ENCODE measurements at regions not wholly inside any gene's neighbourhood (a gene's known extent, or its start where the extent isn't known, plus 50 kb on each side); places are given as distances from the start of the nearest gene placed in this dataset.

GRCh38 chr3:1855841-1856240 is 242.8 kb upstream of the CNTN4 start (continued):
- no peak for TF ChIP-seq ZNF512 (tag; IDR thresholded peaks at IDR 0.05)

GRCh38 chr3:1870738-1871137 is 227.9 kb upstream of the CNTN4 start:
- FAIRE-seq (no peak), DNase-seq (ENCODE audit: extremely low read depth in 1 of 4, low spot score in 3 of 4) (no peak), ATAC-seq (no peak)
- Histone ChIP-seq H3K9me1 (ENCODE audit: control insufficient read depth, insufficient read depth, low read length) (no peaks in the 10 kb centered on the region), H3K4me3 (no peak overlapping the region), H3K27ac (ENCODE audit: extremely low read depth, low read depth, low read length) (no peak overlapping the region), H4K20me1 (replicated peaks; ENCODE audit: control insufficient read depth, insufficient read depth, low read length) (no peaks in the 10 kb centered on the region), H3K4me2 (ENCODE audit: insufficient read depth, low read length) (no peak overlapping the region), H2AFZ (ENCODE audit: low read depth, low read length) (no peak overlapping the region), H3K9ac (ENCODE audit: insufficient read depth in 1 of 2, low read depth in 2 of 2, low read length in 2 of 2) (no peak overlapping the region), H3K36me3 (ENCODE audit: control insufficient read depth, insufficient read depth, low read length) (no peaks in the 10 kb centered on the region), H3K27me3 (ENCODE audit: control insufficient read depth in 2 of 2, insufficient read depth in 2 of 2, low read length in 2 of 2) (no peaks in the 10 kb centered on the region), H3K79me2 (ENCODE audit: control insufficient read depth, insufficient read depth, low read length) (no peaks in the 10 kb centered on the region), H3K4me1 (replicated peaks in 1 of 2; ENCODE audit: control insufficient read depth in 2 of 2, insufficient read depth in 2 of 2, low read length in 2 of 2) (no peaks in the 10 kb centered on the region), H3K9me3 (replicated peaks; ENCODE audit: control insufficient read depth, insufficient read depth, low read depth, low read length) (no peaks in the 10 kb centered on the region)
- TF ChIP-seq SREBF1 (IDR thresholded peaks at IDR 0.05; ENCODE audit: borderline replicate concordance, low read depth, low read length) (no peak), AFF1 (IDR thresholded peaks at IDR 0.05; ENCODE audit: low read depth in 1 of 2, partially characterized antibody in 2 of 2) (no peak), ARNT (IDR thresholded peaks at IDR 0.05) (no peak), PURB (CRISPR knock-in tag; IDR thresholded peaks at IDR 0.05; ENCODE audit: low read depth) (no peak), NRF1 (conservative IDR thresholded peaks at IDR 0.05 in 1 of 2, IDR thresholded peaks at IDR 0.05 in 1 of 2) (no peak), DDX20 (tag; IDR thresholded peaks at IDR 0.05; ENCODE audit: low read depth) (no peak), ZNF280B (CRISPR knock-in tag; IDR thresholded peaks at IDR 0.05) (no peak)
- in situ Hi-C loops (cut with MboI) (no loop called here), intact Hi-C loops (cut with micrococcal nuclease) (no loop called here)
- CTCF ChIA-PET (ENCODE audit: low intra/inter-chr PET ratio): no interaction called here
- BruUV-seq (replicated peaks): no TSS peak
- POLR2A ChIA-PET: no interaction called here
- 2% methylated on average over 7 of the region's 7 CpGs for WGBS (ENCODE audit: insufficient coverage, low coverage, missing lambda C conversion rate)
